ENCODE measurements at regions not wholly inside any gene's neighbourhood (a gene's known extent, or its start where the extent isn't known, plus 50 kb on each side); places are given as distances from the start of the nearest gene placed in this dataset.

GRCh38 chr4:187666697-187667494 is 328.7 kb upstream of the ZFP42 start:
- no TSS peak for BruUV-seq (replicated peaks)
- CTCF ChIA-PET: interaction anchor here (0.6 to 1.0 kb wide), 3 partner anchors 15 to 828 kb away, joined by 3 to 6 read pairs (median 3); no protein-coding TSS in a partner anchor
- ATAC-seq (ENCODE audit: low read depth): peak; percentile 52

More at GRCh38 chr4:187666697-187667494, 328.7 kb upstream of the ZFP42 start:
- H3K14ac ChIP-seq (replicated peaks; ENCODE audit: low read depth, low read length): peak overlapping the region; percentile 44
- intact Hi-C loops (cut with micrococcal nuclease): loop anchor here (10.0 kb wide), 1 partner anchor 258 kb away; no protein-coding TSS in a partner anchor
- peak overlapping the region; percentile 30; the same call in 1 of the 2 replicates for H3K18ac ChIP-seq (ENCODE audit: low read depth, low read length)
- H2AK9ac ChIP-seq (replicated peaks; ENCODE audit: low read depth, low read length, poor library complexity): no peak overlapping the region
- peak overlapping the region; percentile 12; the same call in 1 of the 2 replicates for H3K27ac ChIP-seq (ENCODE audit: insufficient read depth, low read length)
- peak overlapping the region; percentile 35; the same call in 2 of the 3 replicates for H2BK15ac ChIP-seq (ENCODE audit: low read depth, low read length)
- peak overlapping the region; percentile 39 for H4K91ac ChIP-seq (ENCODE audit: insufficient read depth, low read depth, low read length)
- dilution Hi-C loops (cut with HindIII; ENCODE audit: low sequenced_read_pairs, unreplicated experiment): no loop called here
- 0 out of 2 replicates have a peak overlapping the region, but pooled peaks have one; percentile 48 for H3K23ac ChIP-seq (ENCODE audit: low read depth, low read length)
- POLR2A ChIA-PET (ENCODE audit: unreplicated experiment): no interaction called here
- peaks cover 7% of the 10 kb centered on the region; the same call in 1 of the 2 replicates for H3K9me1 ChIP-seq (ENCODE audit: insufficient read depth, low read length)
- no peaks in the 10 kb centered on the region for H4K20me1 ChIP-seq (ENCODE audit: insufficient read depth, low read length)
- H4K5ac ChIP-seq (ENCODE audit: low read depth, low read length): peak overlapping the region; percentile 49; the same call in 1 of the 2 replicates
- no peaks in the 10 kb centered on the region for H3K36me3 ChIP-seq (ENCODE audit: control insufficient read depth, insufficient read depth, low read length)
- H3K27me3 ChIP-seq (ENCODE audit: control insufficient read depth, insufficient read depth, low read length): no peaks in the 10 kb centered on the region
- H3K4ac ChIP-seq (ENCODE audit: low read depth, low read length): peak overlapping the region; percentile 55
- H2BK120ac ChIP-seq (ENCODE audit: low read depth, low read length): peak overlapping the region; percentile 83
- no peak overlapping the region for H3K4me3 ChIP-seq (ENCODE audit: insufficient read depth, low read depth, low read length)
- peaks cover 11% of the 10 kb centered on the region for H3K4me1 ChIP-seq (ENCODE audit: control insufficient read depth, insufficient read depth, low read length)
- H3K56ac ChIP-seq (ENCODE audit: extremely low read depth, insufficient read depth, low read length): no peak overlapping the region
- peak overlapping the region; percentile 7 for H3K4me2 ChIP-seq (ENCODE audit: low read depth, low read length)
- no peak overlapping the region for H3K9ac ChIP-seq (ENCODE audit: low read depth, low read length)
- peak overlapping the region; percentile 60 for H2AFZ ChIP-seq (replicated peaks; ENCODE audit: low read length, poor library complexity)
- no peak overlapping the region for H2BK5ac ChIP-seq (ENCODE audit: low read depth, low read length, poor library complexity, severe bottlenecking)
- in situ Hi-C loops (cut with MboI; ENCODE audit: low sequenced_read_pairs): no loop called here
- WGBS, 2 experiments (ENCODE audit: extremely low coverage in 2 of 2, insufficient read length in 1 of 2): no CpG with 5 or more reads among the region's 9 CpGs
- H2AK5ac ChIP-seq (ENCODE audit: low read depth, low read length): peak overlapping the region; percentile 44; the same call in 1 of the 2 replicates
- H4K8ac ChIP-seq (ENCODE audit: low read depth in 2 of 2, low read length in 2 of 2): peak overlapping the region in 1 of 2 experiments; percentile 43; a peak in 2 of 4 replicates
- no peaks in the 10 kb centered on the region for H3K9me3 ChIP-seq (ENCODE audit: control insufficient read depth, insufficient read depth, low read length)
- peak; percentile 38 for DNase-seq
- peak; percentile 74 for TF ChIP-seq CEBPB (IDR thresholded peaks at IDR 0.05; ENCODE audit: low read depth, low read length)
- no peak for TF ChIP-seq CHD1 (IDR thresholded peaks at IDR 0.05; ENCODE audit: low read depth, low read length)
- no peak for TF ChIP-seq FOS (IDR thresholded peaks at IDR 0.05; ENCODE audit: low read depth, low read length)
- TF ChIP-seq CTCF (conservative IDR thresholded peaks at IDR 0.05; ENCODE audit: low read depth, low read length): no peak
- TF ChIP-seq, protein P1, sequence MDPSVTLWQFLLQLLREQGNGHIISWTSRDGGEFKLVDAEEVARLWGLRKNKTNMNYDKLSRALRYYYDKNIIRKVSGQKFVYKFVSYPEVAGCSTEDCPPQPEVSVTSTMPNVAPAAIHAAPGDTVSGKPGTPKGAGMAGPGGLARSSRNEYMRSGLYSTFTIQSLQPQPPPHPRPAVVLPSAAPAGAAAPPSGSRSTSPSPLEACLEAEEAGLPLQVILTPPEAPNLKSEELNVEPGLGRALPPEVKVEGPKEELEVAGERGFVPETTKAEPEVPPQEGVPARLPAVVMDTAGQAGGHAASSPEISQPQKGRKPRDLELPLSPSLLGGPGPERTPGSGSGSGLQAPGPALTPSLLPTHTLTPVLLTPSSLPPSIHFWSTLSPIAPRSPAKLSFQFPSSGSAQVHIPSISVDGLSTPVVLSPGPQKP (IDR thresholded peaks at IDR 0.05; ENCODE audit: borderline replicate concordance, low read depth, low read length): no peak
- peak; percentile 26; the same call in 1 of the 2 replicates for TF ChIP-seq RAD21 (IDR thresholded peaks at IDR 0.05; ENCODE audit: low read length)
- TF ChIP-seq RFX5 (IDR thresholded peaks at IDR 0.05; ENCODE audit: low read depth, low read length): no peak
- TF ChIP-seq SMC3 (IDR thresholded peaks at IDR 0.05; ENCODE audit: low read depth, low read length): no peak
- peak; percentile 60 for TF ChIP-seq BHLHE40 (IDR thresholded peaks at IDR 0.05; ENCODE audit: low read depth, low read length)
- TF ChIP-seq MAFK (IDR thresholded peaks at IDR 0.05; ENCODE audit: low read depth, low read length): peak; percentile 78
- H3K79me1 ChIP-seq (ENCODE audit: low read depth in 1 of 2, low read length in 2 of 2): no peaks in the 10 kb centered on the region
- H2BK20ac ChIP-seq (ENCODE audit: low read depth, low read length): peak overlapping the region; percentile 54
